Upper lobe of left lung (tissue), 6 donors: ENCODE measurements at regions not wholly inside any gene's neighbourhood (a gene's known extent, or its start where the extent isn't known, plus 50 kb on each side); places are given as distances from the start of the nearest gene placed in this dataset.

Experiments used
- ATAC-seq, 2 donors: fragments of 200-7000 bp; cut with Tn5 transposase; one replicate each; pipeline ENCODE4 v1.9.1; 2022; ENCODE audit warnings: mild to moderate bottlenecking in 2 of 2, moderate library complexity in 2 of 2; ENCODE audit not compliant: low FRiP score in 2 of 2
- DNase-seq, 2 donors: peaks; one replicate each; pipeline ENCODE4 v3.0.0-alpha.2; 2019 to 2020
- H3K27ac ChIP-seq, 4 donors: fragments of 200-600 bp; sonication (generic); one replicate each; pipeline ENCODE4 v1.5.1; 2016 to 2019
- H3K27me3 ChIP-seq, 4 donors: fragments of 200-600 bp; sonication (generic); one replicate each; pipeline ENCODE4 v1.5.1; 2017 to 2019
- H3K36me3 ChIP-seq, 4 donors: fragments of 200-600 bp; sonication (generic); one replicate each; pipeline ENCODE4 v1.5.1; 2016 to 2019
- H3K4me1 ChIP-seq, 4 donors: fragments of 200-600 bp; sonication (generic); one replicate each; pipeline ENCODE4 v1.5.1; 2018 to 2019
- H3K4me3 ChIP-seq, 4 donors: fragments of 200-600 bp; sonication (generic); one replicate each; pipeline ENCODE4 v1.5.1; 2017 to 2019; ENCODE audit warnings: mild to moderate bottlenecking in 2 of 4, moderate library complexity in 1 of 4
- H3K9me3 ChIP-seq, 4 donors: fragments of 200-600 bp; sonication (generic); one replicate each; pipeline ENCODE4 v1.5.1; 2018 to 2019
- EP300 ChIP-seq, 4 donors: sonication (generic); formaldehyde crosslinking; IDR thresholded peaks; one replicate each; pipeline ENCODE4 v1.5.1; 2017; ENCODE audit warnings: antibody characterized with exemption in 4 of 4, control low read depth in 2 of 4
- POLR2A ChIP-seq, 4 donors: fragments of 450-650 bp; IDR thresholded peaks; one replicate each; pipeline ENCODE4 v1.5.1; 2016 to 2017; ENCODE audit warnings: antibody characterized with exemption in 4 of 4, mild to moderate bottlenecking in 2 of 4
- POLR2AphosphoS5 ChIP-seq, 2 donors: sonication (generic); formaldehyde crosslinking; IDR thresholded peaks; one replicate each; pipeline ENCODE4 v1.5.1; 2017; ENCODE audit warnings: antibody characterized with exemption in 2 of 2
- WGBS, 2 donors: methylation state at CpG; one replicate each; pipeline ENCODE4 v1.1.5; 2017 to 2018; 5-methylcytosine and 5-hydroxymethylcytosine counted together
- TF ChIP-seq, protein P1 (sequence below), 6 experiments: fragments of 450-650 bp in 4 of 6; fragments of 200-600 bp in 2 of 6; sonication (generic) in 2 of 6; IDR thresholded peaks; one replicate each; pipeline ENCODE4 v1.5.1; 2016 to 2019; ENCODE audit warnings: antibody characterized with exemption in 6 of 6
- donor health status: DM: no; HTN: no; CAD: no; lungs with moderate emphysema.
- donor health status: DM: no; HTN: yes; CAD: no; lungs with severe emphysema.

GRCh38 chr7:108717781-108718180, 148.1 kb downstream of the DNAJB9 start:
- H3K4me1 ChIP-seq = no peaks in the 10 kb centered on the region
- ATAC-seq (no peak), DNase-seq (no peak)
- no peaks in the 10 kb centered on the region for H3K27me3 ChIP-seq
- H3K36me3 ChIP-seq = no peaks in the 10 kb centered on the region
- H3K9me3 ChIP-seq = no peaks in the 10 kb centered on the region
- TF ChIP-seq EP300 (IDR thresholded peaks at IDR 0.05) (no peak), POLR2A (IDR thresholded peaks at IDR 0.05) (no peak), POLR2AphosphoS5 (IDR thresholded peaks at IDR 0.05) (no peak)
- TF ChIP-seq, protein P1, sequence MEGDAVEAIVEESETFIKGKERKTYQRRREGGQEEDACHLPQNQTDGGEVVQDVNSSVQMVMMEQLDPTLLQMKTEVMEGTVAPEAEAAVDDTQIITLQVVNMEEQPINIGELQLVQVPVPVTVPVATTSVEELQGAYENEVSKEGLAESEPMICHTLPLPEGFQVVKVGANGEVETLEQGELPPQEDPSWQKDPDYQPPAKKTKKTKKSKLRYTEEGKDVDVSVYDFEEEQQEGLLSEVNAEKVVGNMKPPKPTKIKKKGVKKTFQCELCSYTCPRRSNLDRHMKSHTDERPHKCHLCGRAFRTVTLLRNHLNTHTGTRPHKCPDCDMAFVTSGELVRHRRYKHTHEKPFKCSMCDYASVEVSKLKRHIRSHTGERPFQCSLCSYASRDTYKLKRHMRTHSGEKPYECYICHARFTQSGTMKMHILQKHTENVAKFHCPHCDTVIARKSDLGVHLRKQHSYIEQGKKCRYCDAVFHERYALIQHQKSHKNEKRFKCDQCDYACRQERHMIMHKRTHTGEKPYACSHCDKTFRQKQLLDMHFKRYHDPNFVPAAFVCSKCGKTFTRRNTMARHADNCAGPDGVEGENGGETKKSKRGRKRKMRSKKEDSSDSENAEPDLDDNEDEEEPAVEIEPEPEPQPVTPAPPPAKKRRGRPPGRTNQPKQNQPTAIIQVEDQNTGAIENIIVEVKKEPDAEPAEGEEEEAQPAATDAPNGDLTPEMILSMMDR (IDR thresholded peaks at IDR 0.05) = no peak
- H3K27ac ChIP-seq = no peak overlapping the region
- no peak overlapping the region for H3K4me3 ChIP-seq

- Histone ChIP-seq H3K4me3 (no peak overlapping the region), H3K27ac (no peak overlapping the region), H3K27me3 (no peaks in the 10 kb centered on the region), H3K36me3 (no peaks in the 10 kb centered on the region), H3K4me1 (no peaks in the 10 kb centered on the region), H3K9me3 (no peaks in the 10 kb centered on the region)
- TF ChIP-seq EP300 (IDR thresholded peaks at IDR 0.05) (no peak), POLR2A (IDR thresholded peaks at IDR 0.05) (no peak), POLR2AphosphoS5 (IDR thresholded peaks at IDR 0.05) (no peak)
- TF ChIP-seq, protein P1 (IDR thresholded peaks at IDR 0.05) = no peak
- ATAC-seq (no peak), DNase-seq (no peak)
Measured at GRCh38 chr7:108719631-108720030, 150.0 kb downstream of the DNAJB9 start.

- no peak for ATAC-seq
- Histone ChIP-seq H3K27ac (no peak overlapping the region), H3K27me3 (no peaks in the 10 kb centered on the region), H3K4me1 (no peaks in the 10 kb centered on the region), H3K9me3 (no peaks in the 10 kb centered on the region), H3K36me3 (no peaks in the 10 kb centered on the region), H3K4me3 (no peak overlapping the region)
- WGBS, 2 donors = 75 to 81% methylated on average over 1 of the region's 1 CpG
- DNase-seq = no peak
- TF ChIP-seq EP300 (IDR thresholded peaks at IDR 0.05) (no peak), POLR2A (IDR thresholded peaks at IDR 0.05) (no peak), POLR2AphosphoS5 (IDR thresholded peaks at IDR 0.05) (no peak)
- TF ChIP-seq, protein P1 (IDR thresholded peaks at IDR 0.05) = no peak
Measured at GRCh38 chr7:108722561-108722960, 152.9 kb downstream of the DNAJB9 start.

DNA sequence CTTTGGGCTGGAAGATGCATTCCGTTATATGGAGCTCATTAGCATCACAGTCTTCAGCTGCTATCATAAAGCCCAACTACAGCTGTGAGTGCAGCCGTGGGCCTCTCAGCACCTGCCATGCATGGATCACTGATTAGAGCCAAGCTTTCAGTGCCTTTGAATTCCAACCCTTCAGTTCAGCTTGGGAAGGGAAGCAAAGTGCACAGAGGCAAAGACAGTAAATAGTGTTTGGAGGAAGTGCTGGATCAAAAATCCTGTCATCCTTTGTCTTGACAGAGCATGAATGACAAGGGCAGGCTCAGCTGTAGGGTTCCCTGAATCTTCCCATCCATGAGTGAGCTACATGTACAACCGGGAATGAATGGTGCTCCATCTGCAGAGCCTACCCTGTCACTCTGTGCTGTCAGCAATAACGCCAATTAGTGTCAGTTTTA, 153.7 kb downstream of the DNAJB9 start:
- TF ChIP-seq POLR2A (IDR thresholded peaks at IDR 0.05) (no peak), POLR2AphosphoS5 (IDR thresholded peaks at IDR 0.05) (no peak), EP300 (IDR thresholded peaks at IDR 0.05) (no peak)
- TF ChIP-seq, protein P1 (IDR thresholded peaks at IDR 0.05) = no peak
- 46 to 68% methylated on average over 4 of the region's 4 CpGs for WGBS, 2 donors
- Histone ChIP-seq H3K27me3 (no peaks in the 10 kb centered on the region), H3K4me1 (no peaks in the 10 kb centered on the region), H3K27ac (no peak overlapping the region), H3K4me3 (no peak overlapping the region), H3K9me3 (no peaks in the 10 kb centered on the region), H3K36me3 (no peaks in the 10 kb centered on the region)
- no peak for ATAC-seq
- DNase-seq = no peak

GRCh38 chr7:108724251-108725100, 154.8 kb downstream of the DNAJB9 start:
- Histone ChIP-seq H3K27me3 (no peaks in the 10 kb centered on the region), H3K27ac (no peak overlapping the region), H3K4me3 (no peak overlapping the region), H3K9me3 (no peaks in the 10 kb centered on the region), H3K4me1 (no peaks in the 10 kb centered on the region), H3K36me3 (no peaks in the 10 kb centered on the region)
- DNase-seq (no peak), ATAC-seq (no peak)
- TF ChIP-seq POLR2AphosphoS5 (IDR thresholded peaks at IDR 0.05) (no peak), POLR2A (IDR thresholded peaks at IDR 0.05) (no peak), EP300 (IDR thresholded peaks at IDR 0.05) (no peak)
- TF ChIP-seq, protein P1 (IDR thresholded peaks at IDR 0.05) = no peak
- WGBS, 2 donors = 34 to 50% methylated on average over 3 of the region's 3 CpGs
